ENCODE measurements at regions not wholly inside any gene's neighbourhood (a gene's known extent, or its start where the extent isn't known, plus 50 kb on each side); places are given as distances from the start of the nearest gene placed in this dataset.

- TF ChIP-seq GATA2 (IDR thresholded peaks at IDR 0.05; ENCODE audit: low read depth, low read length) (no peak), GATA3 (IDR thresholded peaks at IDR 0.05; ENCODE audit: low read depth, low read length) (no peak)
Measured at GRCh38 chr18:70672581-70672980, 383.7 kb downstream of the SOCS6 start.
